ENCODE measurements at regions not wholly inside any gene's neighbourhood (a gene's known extent, or its start where the extent isn't known, plus 50 kb on each side); places are given as distances from the start of the nearest gene placed in this dataset.

DNA sequence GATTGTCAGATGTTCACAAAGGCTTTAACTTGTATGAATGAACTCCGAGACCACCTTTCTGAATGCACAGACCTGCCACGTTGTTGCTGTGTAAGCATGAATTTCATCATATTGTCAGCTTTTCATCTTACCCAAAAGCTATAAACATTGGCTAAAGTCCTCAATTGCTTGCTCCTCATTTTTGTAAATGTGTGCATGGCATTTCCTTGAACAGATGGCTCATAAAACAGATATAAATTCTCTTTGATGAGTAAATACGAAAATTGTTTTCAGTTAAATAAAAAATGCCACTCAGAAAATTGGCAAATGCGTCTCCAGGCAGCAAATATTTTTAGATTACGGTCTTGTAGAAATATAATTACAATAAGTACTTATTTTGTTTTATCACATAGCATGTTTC lies 226.0 kb upstream of the NDN start:
- H2BK120ac ChIP-seq (ENCODE audit: low read depth, low read length, poor library complexity, severe bottlenecking): no peak overlapping the region
- no peak overlapping the region for H2BK12ac ChIP-seq (ENCODE audit: insufficient read length, low read depth, low read length)
- no peaks in the 10 kb centered on the region for H4K20me1 ChIP-seq (ENCODE audit: control insufficient read depth, insufficient read depth, insufficient read length)
- Mint-ChIP-seq H3K27ac (no peak overlapping the region), H3K4me1 (peaks cover 7 to 9% of the 10 kb centered on the region in 2 experiments), H3K4me3 (no peak overlapping the region), H3K27me3 (ENCODE audit: low read depth) (no peaks in the 10 kb centered on the region; the same call in none of the 2 replicates), H3K36me3 (ENCODE audit: insufficient read depth in 1 of 3, low read depth in 3 of 3) (peaks cover 0 to 2% (median 0%) of the 10 kb centered on the region in 3 experiments; a peak in 3 of 7 replicates), H3K9me3 (peaks cover 55 to 59% of the 10 kb centered on the region in 2 experiments)
- no peak overlapping the region for H2AFZ ChIP-seq (ENCODE audit: low read length)
- TF ChIP-seq, protein P1, sequence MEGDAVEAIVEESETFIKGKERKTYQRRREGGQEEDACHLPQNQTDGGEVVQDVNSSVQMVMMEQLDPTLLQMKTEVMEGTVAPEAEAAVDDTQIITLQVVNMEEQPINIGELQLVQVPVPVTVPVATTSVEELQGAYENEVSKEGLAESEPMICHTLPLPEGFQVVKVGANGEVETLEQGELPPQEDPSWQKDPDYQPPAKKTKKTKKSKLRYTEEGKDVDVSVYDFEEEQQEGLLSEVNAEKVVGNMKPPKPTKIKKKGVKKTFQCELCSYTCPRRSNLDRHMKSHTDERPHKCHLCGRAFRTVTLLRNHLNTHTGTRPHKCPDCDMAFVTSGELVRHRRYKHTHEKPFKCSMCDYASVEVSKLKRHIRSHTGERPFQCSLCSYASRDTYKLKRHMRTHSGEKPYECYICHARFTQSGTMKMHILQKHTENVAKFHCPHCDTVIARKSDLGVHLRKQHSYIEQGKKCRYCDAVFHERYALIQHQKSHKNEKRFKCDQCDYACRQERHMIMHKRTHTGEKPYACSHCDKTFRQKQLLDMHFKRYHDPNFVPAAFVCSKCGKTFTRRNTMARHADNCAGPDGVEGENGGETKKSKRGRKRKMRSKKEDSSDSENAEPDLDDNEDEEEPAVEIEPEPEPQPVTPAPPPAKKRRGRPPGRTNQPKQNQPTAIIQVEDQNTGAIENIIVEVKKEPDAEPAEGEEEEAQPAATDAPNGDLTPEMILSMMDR (conservative IDR thresholded peaks at IDR 0.05): no peak
- no peak overlapping the region for H3K56ac ChIP-seq (ENCODE audit: insufficient read length, low read depth, low read length)
- no peak overlapping the region for H3T11ph ChIP-seq (ENCODE audit: low read length)
- H3K23me2 ChIP-seq (ENCODE audit: insufficient read length, low read depth, low read length, poor library complexity, severe bottlenecking): no peaks in the 10 kb centered on the region
- H3K9me3 ChIP-seq (ENCODE audit: control insufficient read depth, low read depth, low read length): peaks cover 18% of the 10 kb centered on the region
- H2BK20ac ChIP-seq (ENCODE audit: low read depth, low read length, poor library complexity, severe bottlenecking): no peak overlapping the region
- no peak overlapping the region for H3K4ac ChIP-seq (ENCODE audit: low read depth, low read length)
- DNase-seq: no peak
- H3K27ac ChIP-seq (ENCODE audit: insufficient read length, low read depth, low read length): no peak overlapping the region
- no peak overlapping the region for H4K91ac ChIP-seq (ENCODE audit: insufficient read length, low read depth, low read length)
- no peak overlapping the region for H3K14ac ChIP-seq (ENCODE audit: insufficient read depth, low read length)
- H2BK5ac ChIP-seq (ENCODE audit: insufficient read length, low read length): no peak overlapping the region
- H2AK5ac ChIP-seq (ENCODE audit: insufficient read length, low read length): no peak overlapping the region
- no peaks in the 10 kb centered on the region for H3K79me2 ChIP-seq (ENCODE audit: insufficient read depth, low read length)
- H3K27me3 ChIP-seq (ENCODE audit: insufficient read depth, low read length): no peaks in the 10 kb centered on the region
- H3K4me2 ChIP-seq (ENCODE audit: insufficient read depth, insufficient read length, low read length): no peak overlapping the region
- H3K9ac ChIP-seq (ENCODE audit: extremely low read depth, insufficient read length, low read length): no peak overlapping the region
- no peaks in the 10 kb centered on the region; the same call in 1 of the 2 replicates for H3K4me1 ChIP-seq (ENCODE audit: insufficient read depth, low read length)
- H4K5ac ChIP-seq (ENCODE audit: insufficient read length, low read depth, low read length): no peak overlapping the region
- no peak overlapping the region for H3K18ac ChIP-seq (ENCODE audit: insufficient read length, low read depth, low read length)
- H2BK15ac ChIP-seq (ENCODE audit: low read depth, low read length): no peak overlapping the region
- no CpG with 5 or more reads among the region's 5 CpGs for WGBS (ENCODE audit: extremely low coverage, insufficient read length, low lambda C conversion rate)
- H3K23ac ChIP-seq (ENCODE audit: insufficient read length, low read depth, low read length): no peak overlapping the region
- H4K8ac ChIP-seq (replicated peaks; ENCODE audit: insufficient read length, low read depth, low read length): no peak overlapping the region
- no peaks in the 10 kb centered on the region for H3K79me1 ChIP-seq (ENCODE audit: insufficient read depth, low read depth, low read length, poor library complexity, severe bottlenecking)
